Stimulated activated CD4-positive, alpha-beta T cell treated with anti-CD3 and anti-CD28 coated beads, Interleukin-4, amount 100 ng/mL, for 1 hour (primary cell): ENCODE measurements at regions not wholly inside any gene's neighbourhood (a gene's known extent, or its start where the extent isn't known, plus 50 kb on each side); places are given as distances from the start of the nearest gene placed in this dataset.

Experiments used
- DNase-seq: peaks from one replicate; pipeline ENCODE4 v3.0.0-alpha.2; 2020

DNA sequence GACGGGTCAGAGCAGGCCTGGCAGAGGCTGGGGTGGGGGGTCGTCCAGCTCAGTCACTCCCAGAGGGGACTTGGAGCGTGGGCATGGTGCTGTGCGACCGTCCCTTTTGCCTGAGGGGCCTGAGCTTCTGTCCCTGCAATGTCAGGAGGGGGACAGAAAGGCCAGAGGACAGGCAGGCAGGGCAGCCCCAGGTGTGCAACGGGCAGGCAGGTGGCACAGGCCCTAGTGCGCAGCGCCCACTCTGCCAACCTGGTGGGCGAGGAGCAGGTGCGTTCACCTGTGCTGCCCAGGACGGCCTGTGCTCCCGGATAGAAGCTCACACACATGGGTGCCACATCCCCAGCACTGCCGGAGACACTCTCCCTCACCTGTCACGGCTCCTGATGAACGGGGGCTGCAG is 78.7 kb upstream of the SLCO4A1 start:
- no peak for DNase-seq

GRCh38 chr20:62564456-62565245 is 77.7 kb upstream of the SLCO4A1 start:
- DNase-seq = no peak

GRCh38 chr20:62566266-62566665 is 76.0 kb upstream of the SLCO4A1 start:
- no peak for DNase-seq

DNA sequence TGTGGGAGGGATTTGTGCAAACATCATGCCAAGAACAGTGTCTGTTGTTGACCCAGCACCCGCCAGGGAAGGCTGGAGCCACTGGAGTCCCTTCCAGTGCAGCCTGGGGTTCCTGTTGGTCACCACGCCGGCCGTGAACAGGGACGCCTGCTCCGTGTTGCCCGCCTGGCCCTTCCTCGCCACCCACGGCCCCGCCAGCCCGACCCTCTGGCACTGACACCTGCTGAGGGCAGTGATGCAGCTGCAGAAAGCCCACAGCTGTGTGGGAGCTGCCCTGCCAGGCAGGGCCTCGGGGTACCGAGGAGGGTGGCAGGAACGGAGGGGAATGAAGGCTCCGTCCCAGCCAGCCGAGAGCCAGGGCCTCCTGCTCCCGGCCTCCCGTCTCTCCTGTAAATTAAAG is 75.5 kb upstream of the SLCO4A1 start:
- DNase-seq = no peak

GRCh38 chr20:62567246-62568044 is 74.9 kb upstream of the SLCO4A1 start:
- DNase-seq = no peak

GRCh38 chr20:62568045-62568389 is 74.3 kb upstream of the SLCO4A1 start:
- DNase-seq = no peak

DNA sequence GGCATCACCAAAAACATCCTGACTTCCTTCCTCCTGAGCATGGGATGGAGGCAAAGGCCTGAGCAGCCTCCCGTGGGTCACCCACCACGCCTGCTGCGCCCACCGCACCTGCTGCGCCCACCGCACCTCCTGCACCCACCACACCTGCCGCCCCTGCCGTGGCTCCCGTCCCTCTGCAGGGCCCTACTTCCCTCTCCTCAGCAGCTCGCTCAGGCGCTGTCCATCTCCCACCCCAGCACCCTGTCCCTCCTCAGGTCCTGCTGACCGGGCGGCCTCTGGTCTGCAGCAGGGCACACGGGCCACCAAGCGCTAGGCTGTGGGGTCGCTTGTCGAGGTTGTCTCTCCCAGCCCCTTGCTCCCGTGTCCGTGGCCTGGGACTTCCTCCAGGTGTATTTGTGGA is 72.7 kb upstream of the SLCO4A1 start:
- DNase-seq = no peak

- no peak for DNase-seq
Observed at GRCh38 chr20:62570403-62570802, 71.9 kb upstream of the SLCO4A1 start.

GRCh38 chr20:62570897-62571668 is 71.2 kb upstream of the SLCO4A1 start:
- no peak for DNase-seq

GRCh38 chr20:62571669-62572344 is 70.5 kb upstream of the SLCO4A1 start:
- DNase-seq = no peak

DNA sequence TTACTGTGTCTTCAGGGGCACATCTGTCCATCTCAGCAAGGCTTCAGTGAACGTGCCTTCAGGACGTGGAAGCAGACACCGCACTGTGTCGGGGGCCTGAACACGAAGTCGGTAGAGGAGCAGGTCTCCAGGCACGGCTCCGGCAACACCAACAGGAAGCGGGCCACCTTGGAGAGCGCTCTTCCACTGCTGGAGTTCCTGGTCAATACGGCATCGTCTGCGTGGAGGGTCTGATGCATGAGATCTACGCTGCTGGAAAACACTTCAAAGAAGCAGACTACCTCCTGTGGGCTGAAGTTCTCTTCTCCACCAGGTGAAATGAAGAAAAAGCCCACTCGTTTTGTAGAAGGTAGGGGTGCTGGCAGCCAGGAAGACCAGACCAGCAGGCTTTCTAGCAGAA is 69.3 kb upstream of the SLCO4A1 start:
- DNase-seq = no peak

GRCh38 chr20:62573817-62574216 is 68.5 kb upstream of the SLCO4A1 start:
- DNase-seq = no peak

GRCh38 chr20:62574230-62574993 is 67.9 kb upstream of the SLCO4A1 start:
- DNase-seq = no peak

DNA sequence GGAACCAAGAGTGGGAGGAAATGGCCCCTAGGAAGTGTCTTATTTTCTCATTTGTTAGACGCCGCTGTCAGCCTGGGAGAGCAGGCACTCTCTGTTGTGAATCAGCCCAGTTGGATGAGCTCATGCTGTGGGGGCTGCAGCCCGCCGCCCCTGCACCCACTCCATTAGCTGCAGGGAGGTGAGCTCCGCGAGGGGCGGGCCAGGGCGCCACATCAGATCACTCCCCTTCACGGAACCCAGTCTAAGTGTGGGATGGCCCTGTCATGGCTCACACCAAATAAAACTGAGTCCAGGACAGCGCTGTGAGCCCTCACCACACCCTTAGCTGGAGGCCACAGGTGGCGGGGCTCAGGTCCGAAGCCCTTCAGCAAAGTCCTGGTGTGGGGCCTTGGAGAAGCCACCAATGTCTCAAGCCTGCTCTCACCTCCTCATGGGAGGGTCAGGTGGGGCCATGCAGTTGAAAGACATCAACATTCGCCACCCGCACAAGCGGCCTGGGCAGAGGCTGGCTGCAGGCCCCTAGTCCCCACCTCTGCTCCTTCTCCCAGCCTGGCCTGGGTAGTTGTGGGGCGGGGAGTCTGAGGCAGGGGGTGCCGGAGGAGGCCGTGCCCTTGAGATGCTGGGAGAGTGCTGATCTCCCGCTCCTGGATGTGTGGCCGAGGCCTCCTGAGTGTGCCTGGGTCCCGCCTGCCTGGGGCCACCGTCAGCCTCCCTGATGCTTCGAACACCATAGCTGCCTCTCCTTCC is 66.2 kb upstream of the SLCO4A1 start:
- DNase-seq = no peak

DNA sequence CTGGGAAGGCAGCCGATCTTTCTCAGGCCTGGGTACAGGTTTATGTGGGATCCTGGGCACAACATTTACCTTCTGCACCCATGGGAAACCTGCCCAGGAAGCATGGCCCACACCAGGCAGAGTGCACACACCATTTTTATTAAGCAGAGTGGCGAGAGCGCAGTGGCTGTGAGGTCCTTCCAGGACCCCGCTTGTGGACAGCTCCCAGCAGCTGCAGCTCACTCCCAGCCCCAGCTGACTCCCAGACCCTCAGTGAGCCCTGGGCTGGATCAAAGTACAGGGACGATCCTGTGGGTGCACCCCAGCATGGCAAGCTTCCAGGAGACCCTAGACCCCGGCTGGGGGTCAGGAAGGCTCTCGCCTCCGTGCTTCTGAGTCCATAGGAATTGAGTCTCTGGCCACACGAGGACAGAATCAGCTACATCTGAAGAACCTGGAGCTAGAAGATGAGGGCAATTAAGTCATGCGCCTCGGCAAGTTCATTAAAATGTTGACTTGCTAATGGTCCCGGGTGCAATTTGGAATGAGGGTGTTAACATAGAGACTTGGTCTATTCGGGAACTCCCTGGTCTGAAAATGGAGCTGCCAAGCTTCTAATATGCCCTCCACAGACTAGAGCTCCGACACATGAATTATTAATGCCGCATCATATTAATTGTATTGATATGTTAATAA is 65.4 kb upstream of the SLCO4A1 start:
- DNase-seq = no peak

DNA sequence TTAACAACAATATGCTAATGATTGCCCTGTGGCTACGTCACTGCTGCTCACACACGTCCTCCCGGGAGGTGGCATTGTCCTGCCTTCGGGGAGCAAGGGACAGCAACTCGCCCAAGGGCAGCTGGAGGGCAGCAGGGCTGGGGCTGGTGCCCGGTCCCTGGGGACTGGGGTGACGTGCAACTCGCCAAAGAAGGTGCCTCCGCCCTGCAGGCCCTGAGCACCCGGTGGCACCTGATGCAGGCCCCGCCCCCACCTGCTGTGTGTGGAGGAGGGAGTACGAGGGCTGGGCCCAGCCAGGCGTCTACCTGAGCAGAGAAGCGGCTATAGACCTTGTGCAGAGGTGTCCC is 64.8 kb upstream of the SLCO4A1 start:
- no peak for DNase-seq

- no peak for DNase-seq
Observed at GRCh38 chr20:62578294-62578897, 63.9 kb upstream of the SLCO4A1 start.

GRCh38 chr20:62580052-62580451 is 62.3 kb upstream of the SLCO4A1 start:
- no peak for DNase-seq

DNA sequence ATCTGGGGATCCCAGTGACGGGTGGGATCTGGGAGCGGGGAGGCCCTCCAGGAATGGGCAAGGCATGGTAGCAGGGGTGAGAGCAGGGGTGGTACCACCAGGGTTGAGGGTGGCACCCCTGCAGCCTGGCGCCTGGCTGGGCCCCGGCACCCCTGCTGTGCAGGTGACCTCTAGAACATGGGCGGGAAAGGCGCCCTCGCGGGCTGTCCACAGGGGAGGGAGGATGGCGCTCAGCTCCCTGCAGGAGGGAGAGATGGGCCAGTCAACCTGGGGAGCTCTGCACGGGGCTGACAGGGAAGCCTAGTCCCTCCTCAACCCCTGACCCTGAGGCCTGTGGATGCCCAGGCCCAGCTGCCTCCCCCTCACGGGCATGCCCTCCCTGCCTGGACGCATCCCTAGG is 61.6 kb upstream of the SLCO4A1 start:
- DNase-seq = no peak

DNA sequence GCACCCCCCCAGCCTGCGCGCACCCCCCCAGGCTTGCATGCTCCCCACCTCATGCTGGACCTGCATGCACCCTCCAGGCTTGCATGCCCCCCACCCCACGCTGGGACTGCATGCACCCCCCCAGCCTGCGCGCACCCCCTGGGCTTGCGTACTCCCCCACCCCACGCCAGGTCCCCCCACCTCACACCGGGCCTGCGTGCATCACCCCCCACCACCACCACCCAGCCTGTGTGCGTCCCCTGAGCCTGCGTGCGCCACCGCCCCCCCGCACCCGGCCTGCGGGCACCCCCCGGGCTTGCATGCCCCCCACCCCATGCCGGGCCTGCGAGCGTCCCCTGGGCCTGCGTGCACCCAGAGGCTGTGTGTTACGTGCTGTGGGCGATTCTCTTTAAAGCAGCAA is 61.0 kb upstream of the SLCO4A1 start:
- no peak for DNase-seq

DNA sequence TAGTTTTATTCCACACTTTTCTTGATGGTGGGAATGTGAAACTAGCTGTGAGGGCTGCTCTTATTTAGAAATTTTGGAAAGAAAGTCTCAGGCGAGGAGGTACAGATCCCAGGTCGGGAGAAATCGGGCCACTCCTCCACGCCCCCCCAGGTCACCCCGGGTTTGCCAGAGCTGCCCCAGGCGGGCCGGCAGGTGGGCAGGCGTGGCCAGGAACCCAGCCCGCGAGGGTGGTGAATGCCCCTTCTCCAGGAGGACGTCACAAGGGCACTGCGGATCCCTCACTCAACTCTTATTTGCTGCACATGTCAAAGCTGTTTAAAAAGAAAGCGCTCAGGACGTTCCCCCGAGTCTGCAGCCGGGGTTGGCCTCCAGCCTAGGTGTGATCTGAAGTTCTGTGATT is 60.5 kb upstream of the SLCO4A1 start:
- DNase-seq = no peak
